Muscle of leg (tissue), 3 donors: ENCODE measurements at regions not wholly inside any gene's neighbourhood (a gene's known extent, or its start where the extent isn't known, plus 50 kb on each side); places are given as distances from the start of the nearest gene placed in this dataset.

Source experiments
- DNase-seq: peaks from one replicate; pipeline ENCODE4 v3.0.0; 2013
- H3K27ac ChIP-seq: one replicate; pipeline ENCODE4 v1.5.1; 2013; ENCODE audit warnings: mild to moderate bottlenecking, low read length, control low read depth
- H3K27me3 ChIP-seq: one replicate; pipeline ENCODE4 v1.6.1; 2013; ENCODE audit warnings: low read length; ENCODE audit not compliant: control insufficient read depth, insufficient read depth
- H3K36me3 ChIP-seq: one replicate; pipeline ENCODE4 v1.6.1; 2013; ENCODE audit warnings: low read length; ENCODE audit not compliant: control insufficient read depth, insufficient read depth
- H3K4me1 ChIP-seq: one replicate; pipeline ENCODE4 v1.6.1; 2013; ENCODE audit warnings: low read length; ENCODE audit not compliant: control insufficient read depth, insufficient read depth
- H3K4me3 ChIP-seq: one replicate; pipeline ENCODE4 v1.5.1; 2013; ENCODE audit warnings: low read length, control low read depth
- H3K9me3 ChIP-seq: replicated peaks from 2 replicates; pipeline ENCODE4 v1.6.1; 2013; ENCODE audit warnings: low read depth, low read length; ENCODE audit not compliant: control insufficient read depth
- WGBS: methylation state at CpG from one replicate; pipeline ENCODE4 v1.1.5; 2013; ENCODE audit warnings: missing lambda C conversion rate; ENCODE audit not compliant: insufficient coverage; 5-methylcytosine and 5-hydroxymethylcytosine counted together

GRCh38 chr2:10504994-10505820 is 57.1 kb upstream of the ODC1 start:
- no peaks in the 10 kb centered on the region for H3K36me3 ChIP-seq
- no peak overlapping the region for H3K4me3 ChIP-seq
- no peaks in the 10 kb centered on the region for H3K9me3 ChIP-seq
- no peak for DNase-seq
- H3K27ac ChIP-seq = no peak overlapping the region
- peaks cover 20% of the 10 kb centered on the region for H3K4me1 ChIP-seq
- no peaks in the 10 kb centered on the region for H3K27me3 ChIP-seq
- WGBS = 44% methylated on average over 11 of the region's 13 CpGs

- Histone ChIP-seq H3K27me3 (no peaks in the 10 kb centered on the region), H3K36me3 (no peaks in the 10 kb centered on the region), H3K27ac (no peak overlapping the region), H3K4me1 (peaks cover 20% of the 10 kb centered on the region), H3K9me3 (no peaks in the 10 kb centered on the region), H3K4me3 (no peak overlapping the region)
- 81% methylated on average over 14 of the region's 16 CpGs for WGBS
- no peak for DNase-seq
Measured at GRCh38 chr2:10504370-10504993, 56.4 kb upstream of the ODC1 start.

GRCh38 chr2:10502803-10503107 is 54.6 kb upstream of the ODC1 start:
- H3K4me3 ChIP-seq = no peak overlapping the region
- peaks cover 30% of the 10 kb centered on the region for H3K4me1 ChIP-seq
- H3K36me3 ChIP-seq = no peaks in the 10 kb centered on the region
- H3K27ac ChIP-seq = no peak overlapping the region
- DNase-seq = no peak
- peaks cover 1% of the 10 kb centered on the region for H3K27me3 ChIP-seq
- no peaks in the 10 kb centered on the region for H3K9me3 ChIP-seq
- 55% methylated on average over 3 of the region's 3 CpGs for WGBS

GRCh38 chr2:10501980-10502802 is 54.1 kb upstream of the ODC1 start:
- Histone ChIP-seq H3K27me3 (peaks cover 2% of the 10 kb centered on the region), H3K4me3 (no peak overlapping the region), H3K4me1 (peaks cover 35% of the 10 kb centered on the region), H3K36me3 (no peaks in the 10 kb centered on the region), H3K9me3 (no peaks in the 10 kb centered on the region), H3K27ac (no peak overlapping the region)
- 79% methylated on average over 19 of the region's 20 CpGs for WGBS
- DNase-seq = no peak

- H3K36me3 ChIP-seq = no peaks in the 10 kb centered on the region
- H3K4me3 ChIP-seq = no peak overlapping the region
- WGBS = 65% methylated on average over 7 of the region's 9 CpGs
- DNase-seq = no peak
- peaks cover 2% of the 10 kb centered on the region for H3K27me3 ChIP-seq
- H3K9me3 ChIP-seq = no peaks in the 10 kb centered on the region
- peaks cover 40% of the 10 kb centered on the region for H3K4me1 ChIP-seq
- no peak overlapping the region for H3K27ac ChIP-seq
Measured at GRCh38 chr2:10501451-10501961, 53.4 kb upstream of the ODC1 start.

GRCh38 chr2:10500601-10501361 is 52.7 kb upstream of the ODC1 start:
- Histone ChIP-seq H3K4me1 (peaks cover 41% of the 10 kb centered on the region), H3K27me3 (peaks cover 2% of the 10 kb centered on the region), H3K27ac (no peak overlapping the region), H3K36me3 (no peaks in the 10 kb centered on the region), H3K4me3 (no peak overlapping the region), H3K9me3 (no peaks in the 10 kb centered on the region)
- DNase-seq = no peak
- 59% methylated on average over 7 of the region's 22 CpGs for WGBS

GRCh38 chr2:10499911-10500521 is 51.9 kb upstream of the ODC1 start:
- 77% methylated on average over 16 of the region's 16 CpGs for WGBS

GRCh38 chr2:10499275-10499907 is 51.3 kb upstream of the ODC1 start:
- Histone ChIP-seq H3K27ac (no peak overlapping the region), H3K36me3 (no peaks in the 10 kb centered on the region), H3K4me3 (no peak overlapping the region), H3K27me3 (peaks cover 6% of the 10 kb centered on the region), H3K9me3 (no peaks in the 10 kb centered on the region), H3K4me1 (peaks cover 32% of the 10 kb centered on the region)
- no peak for DNase-seq
- WGBS = 74% methylated on average over 12 of the region's 14 CpGs

More at GRCh38 chr2:10499911-10500521, 51.9 kb upstream of the ODC1 start:
- no peaks in the 10 kb centered on the region for H3K36me3 ChIP-seq
- no peaks in the 10 kb centered on the region for H3K9me3 ChIP-seq
- peaks cover 35% of the 10 kb centered on the region for H3K4me1 ChIP-seq
- H3K27ac ChIP-seq = no peak overlapping the region
- no peak overlapping the region for H3K4me3 ChIP-seq
- DNase-seq = no peak
- peaks cover 6% of the 10 kb centered on the region for H3K27me3 ChIP-seq
